ENCODE measurements at regions not wholly inside any gene's neighbourhood (a gene's known extent, or its start where the extent isn't known, plus 50 kb on each side); places are given as distances from the start of the nearest gene placed in this dataset.

GRCh38 chr16:51710905-51711563 lies 560.0 kb upstream of the SALL1 start:
- TF ChIP-seq GATA2 (IDR thresholded peaks at IDR 0.05; ENCODE audit: low read depth, low read length), result no peak
- no peak for TF ChIP-seq GATA3 (IDR thresholded peaks at IDR 0.05; ENCODE audit: low read depth, low read length)

GRCh38 chr16:51710186-51710585 lies 559.1 kb upstream of the SALL1 start:
- TF ChIP-seq GATA2 (IDR thresholded peaks at IDR 0.05; ENCODE audit: low read depth, low read length) (no peak), GATA3 (IDR thresholded peaks at IDR 0.05; ENCODE audit: low read depth, low read length) (no peak)

DNA sequence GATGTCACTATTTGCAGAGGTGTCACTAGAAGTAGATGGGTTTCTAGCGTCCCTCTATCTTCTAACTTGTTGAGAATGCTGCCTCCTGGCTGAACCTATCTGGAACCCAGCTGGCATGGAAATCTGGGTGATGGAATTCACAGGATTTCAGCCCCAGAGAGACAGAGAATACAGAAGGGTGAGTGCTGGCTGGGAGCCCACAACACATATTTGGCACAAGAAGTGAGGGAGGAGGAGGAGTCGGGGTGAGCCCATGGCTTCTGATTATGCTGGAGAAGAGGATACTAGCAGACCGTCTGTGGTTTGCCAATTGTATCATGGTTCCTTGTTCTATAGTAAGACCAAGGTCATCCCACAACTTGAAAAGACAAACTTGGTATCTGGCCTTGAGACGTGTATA lies 557.8 kb upstream of the SALL1 start:
- TF ChIP-seq GATA2 (IDR thresholded peaks at IDR 0.05; ENCODE audit: low read depth, low read length) (no peak), GATA3 (IDR thresholded peaks at IDR 0.05; ENCODE audit: low read depth, low read length) (no peak)

- no peak for TF ChIP-seq GATA2 (IDR thresholded peaks at IDR 0.05; ENCODE audit: low read depth, low read length)
- TF ChIP-seq GATA3 (IDR thresholded peaks at IDR 0.05; ENCODE audit: low read depth, low read length), result no peak
These were observed 556.6 kb upstream of the SALL1 start for GRCh38 chr16:51707666-51708065.

- TF ChIP-seq GATA3 (IDR thresholded peaks at IDR 0.05; ENCODE audit: low read depth, low read length) (no peak), GATA2 (IDR thresholded peaks at IDR 0.05; ENCODE audit: low read depth, low read length) (no peak)
These were observed 554.1 kb upstream of the SALL1 start for GRCh38 chr16:51705142-51705541.

GRCh38 chr16:51701025-51701424 lies 550.0 kb upstream of the SALL1 start:
- TF ChIP-seq GATA3 (IDR thresholded peaks at IDR 0.05; ENCODE audit: low read depth, low read length), result no peak
- TF ChIP-seq GATA2 (IDR thresholded peaks at IDR 0.05; ENCODE audit: low read depth, low read length), result no peak

DNA sequence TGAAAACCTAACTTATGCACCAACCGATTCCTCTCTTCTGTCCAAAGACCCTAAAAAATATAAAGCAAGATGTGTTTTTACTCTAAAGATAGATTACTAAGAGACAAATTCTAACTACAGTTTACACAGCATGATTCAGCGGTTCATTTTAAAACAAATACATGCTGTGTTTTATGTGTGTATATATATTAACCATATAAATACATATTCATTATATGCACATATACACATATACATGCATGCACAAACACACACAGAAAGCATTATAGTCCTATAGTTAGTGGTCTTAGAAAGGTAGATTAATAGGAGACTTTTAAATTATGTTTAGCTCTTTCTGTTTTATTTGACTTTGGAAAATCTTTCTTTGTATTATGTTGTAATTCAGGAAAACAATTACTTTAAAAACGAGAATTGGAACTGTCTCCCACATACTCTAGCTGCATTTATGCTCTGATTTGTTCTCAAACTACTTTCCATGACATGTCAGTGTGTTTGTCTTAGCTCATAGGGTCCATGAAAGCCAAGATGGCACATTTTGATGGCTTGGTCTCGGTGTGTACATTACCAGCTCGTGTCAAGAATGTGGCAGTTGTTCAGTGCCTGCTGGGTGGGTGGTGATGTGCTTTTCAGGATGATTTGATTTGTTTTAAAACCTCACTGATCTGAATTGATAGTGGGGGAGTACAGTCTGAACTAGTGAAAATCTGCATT lies 548.8 kb upstream of the SALL1 start:
- TF ChIP-seq GATA2 (IDR thresholded peaks at IDR 0.05; ENCODE audit: low read depth, low read length) (no peak), GATA3 (IDR thresholded peaks at IDR 0.05; ENCODE audit: low read depth, low read length) (no peak)

GRCh38 chr16:51698647-51699046 lies 547.6 kb upstream of the SALL1 start:
- TF ChIP-seq GATA3 (IDR thresholded peaks at IDR 0.05; ENCODE audit: low read depth, low read length), result no peak
- no peak for TF ChIP-seq GATA2 (IDR thresholded peaks at IDR 0.05; ENCODE audit: low read depth, low read length)

- TF ChIP-seq GATA2 (IDR thresholded peaks at IDR 0.05; ENCODE audit: low read depth, low read length), result no peak
- TF ChIP-seq GATA3 (IDR thresholded peaks at IDR 0.05; ENCODE audit: low read depth, low read length), result no peak
These were observed 546.4 kb upstream of the SALL1 start for GRCh38 chr16:51697454-51697853.

DNA sequence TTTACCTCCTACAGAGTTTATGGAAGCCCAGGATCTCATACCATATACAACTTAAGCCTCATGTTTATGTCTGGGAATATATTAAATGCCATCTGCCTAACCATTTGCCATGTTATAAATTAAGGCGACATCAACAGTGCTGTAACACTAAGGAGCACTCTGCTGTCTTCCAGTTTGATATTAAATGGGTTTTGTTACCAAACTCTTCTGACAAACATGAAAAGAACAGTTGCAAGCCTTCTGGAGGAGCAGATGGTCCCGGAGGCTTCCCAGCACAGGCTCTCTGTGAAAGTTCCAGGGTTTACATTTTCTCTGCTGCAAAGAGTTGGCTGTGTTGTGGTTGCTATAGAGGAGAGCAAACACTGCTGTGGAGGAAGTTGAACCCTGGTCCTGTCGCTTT lies 545.3 kb upstream of the SALL1 start:
- no peak for TF ChIP-seq GATA3 (IDR thresholded peaks at IDR 0.05; ENCODE audit: low read depth, low read length)
- no peak for TF ChIP-seq GATA2 (IDR thresholded peaks at IDR 0.05; ENCODE audit: low read depth, low read length)

- TF ChIP-seq GATA3 (IDR thresholded peaks at IDR 0.05; ENCODE audit: low read depth, low read length), result no peak
- no peak for TF ChIP-seq GATA2 (IDR thresholded peaks at IDR 0.05; ENCODE audit: low read depth, low read length)
These were observed 540.0 kb upstream of the SALL1 start for GRCh38 chr16:51691109-51691508.

DNA sequence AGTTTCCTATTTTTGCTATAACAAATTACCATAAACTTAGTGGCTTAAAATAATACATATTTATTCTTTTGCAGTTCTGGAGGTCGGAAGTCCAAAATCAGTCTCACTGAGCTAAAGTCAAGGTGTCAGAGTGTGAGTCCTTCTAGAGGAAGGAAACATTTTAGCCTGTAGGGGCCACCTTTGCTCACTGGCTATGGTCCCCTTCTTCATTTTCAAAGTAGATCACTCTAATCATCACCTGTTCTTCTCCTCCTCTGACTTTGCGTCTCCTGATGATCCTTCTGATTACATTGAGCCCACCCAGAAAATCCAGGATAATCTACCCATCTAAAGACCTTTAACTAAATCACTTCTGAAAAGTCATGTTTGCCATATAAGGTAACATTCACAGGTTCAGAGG lies 534.4 kb upstream of the SALL1 start:
- TF ChIP-seq GATA2 (IDR thresholded peaks at IDR 0.05; ENCODE audit: low read depth, low read length), result no peak
- no peak for TF ChIP-seq GATA3 (IDR thresholded peaks at IDR 0.05; ENCODE audit: low read depth, low read length)

DNA sequence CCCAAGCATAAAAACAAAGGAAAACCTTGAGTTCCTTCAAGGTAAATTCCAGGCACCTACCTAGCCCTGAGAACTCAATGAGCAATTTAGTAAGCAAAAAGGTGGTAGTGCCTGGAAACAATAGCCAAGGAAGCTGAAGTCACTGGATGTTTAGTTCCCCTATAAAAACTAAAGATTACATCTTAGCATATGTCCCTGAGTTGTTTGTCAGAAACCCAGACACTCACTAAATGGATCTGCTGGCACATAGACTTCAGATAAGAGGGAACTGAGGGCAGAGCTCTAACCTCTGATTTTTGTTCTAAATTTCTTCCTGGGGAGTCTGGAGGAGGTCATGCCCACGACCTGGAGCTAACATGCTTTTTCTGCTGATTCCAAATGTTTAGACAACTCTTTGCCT lies 532.8 kb upstream of the SALL1 start:
- TF ChIP-seq GATA3 (IDR thresholded peaks at IDR 0.05; ENCODE audit: low read depth, low read length) (no peak), GATA2 (IDR thresholded peaks at IDR 0.05; ENCODE audit: low read depth, low read length) (peak; percentile 76)

DNA sequence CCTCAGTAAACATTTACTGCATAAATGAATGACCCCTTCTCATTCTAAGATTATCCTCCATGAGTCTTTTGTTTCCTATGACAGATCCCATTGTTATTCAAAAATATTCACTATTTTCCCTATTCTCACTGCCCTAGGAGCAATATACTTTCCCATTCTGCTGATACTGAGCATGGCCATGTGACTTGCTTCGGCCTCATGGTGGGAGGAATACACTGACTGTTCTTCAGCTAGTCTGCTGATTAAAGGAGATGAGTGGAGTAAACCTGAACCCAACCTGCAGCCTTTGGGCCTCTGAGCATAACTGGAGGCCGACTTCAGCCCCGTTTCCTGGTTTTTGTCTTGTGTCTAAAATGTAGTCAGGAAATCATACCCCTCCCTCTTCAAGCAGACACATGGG lies 531.8 kb upstream of the SALL1 start:
- TF ChIP-seq GATA3 (IDR thresholded peaks at IDR 0.05; ENCODE audit: low read depth, low read length), result no peak
- no peak for TF ChIP-seq GATA2 (IDR thresholded peaks at IDR 0.05; ENCODE audit: low read depth, low read length)

- TF ChIP-seq GATA2 (IDR thresholded peaks at IDR 0.05; ENCODE audit: low read depth, low read length), result no peak
- TF ChIP-seq GATA3 (IDR thresholded peaks at IDR 0.05; ENCODE audit: low read depth, low read length), result no peak
These were observed 523.5 kb upstream of the SALL1 start for GRCh38 chr16:51674615-51675014.

All from SH-SY5Y (cell line).